HUES6 (cell line): ENCODE measurements at regions not wholly inside any gene's neighbourhood (a gene's known extent, or its start where the extent isn't known, plus 50 kb on each side); places are given as distances from the start of the nearest gene placed in this dataset.
"Not testable (repeated sequence)": the region's sequence is repeated elsewhere in the genome, so short reads cannot be mapped to it uniquely, and the experiment has no call there.

Experiments
- H3K27ac ChIP-seq: 2 replicates; pipeline ENCODE4 v1.7.0; 2013; ENCODE audit warnings: low read depth, mild to moderate bottlenecking, low read length, inconsistent platforms
- H3K27me3 ChIP-seq: 2 replicates; pipeline ENCODE4 v1.6.1; 2013; ENCODE audit warnings: low read length; ENCODE audit not compliant: control insufficient read depth, insufficient read depth
- H3K36me3 ChIP-seq: 2 replicates; pipeline ENCODE4 v1.6.1; 2013; ENCODE audit warnings: low read length; ENCODE audit not compliant: control insufficient read depth, insufficient read depth
- H3K4me1 ChIP-seq: 2 replicates; pipeline ENCODE4 v1.6.1; 2013; ENCODE audit warnings: low read length; ENCODE audit not compliant: control insufficient read depth, insufficient read depth
- H3K4me3 ChIP-seq: 2 replicates; pipeline ENCODE4 v1.5.1; 2013; ENCODE audit warnings: low read depth, low read length
- H3K9ac ChIP-seq: one replicate; pipeline ENCODE4 v1.6.1; 2013; ENCODE audit warnings: mild to moderate bottlenecking, low read length
- H3K9me3 ChIP-seq: 2 replicates; pipeline ENCODE4 v1.6.1; 2013; ENCODE audit warnings: low read depth, low read length; ENCODE audit not compliant: control insufficient read depth, insufficient read depth

GRCh38 chr14:104416383-104416782 is 163.2 kb upstream of the C14orf180 start:
- peaks cover 3% of the 10 kb centered on the region for H3K27me3 ChIP-seq

GRCh38 chr14:104419865-104420505 is 159.6 kb upstream of the C14orf180 start:
- no peaks in the 10 kb centered on the region for H3K36me3 ChIP-seq
- H3K9me3 ChIP-seq = no peaks in the 10 kb centered on the region
- H3K4me1 ChIP-seq = peaks cover 8% of the 10 kb centered on the region; the same call in 1 of the 2 replicates
- no peak overlapping the region for H3K9ac ChIP-seq
- peaks cover 6% of the 10 kb centered on the region for H3K27me3 ChIP-seq
- no peak overlapping the region for H3K4me3 ChIP-seq
- no peak overlapping the region for H3K27ac ChIP-seq

More at GRCh38 chr14:104416383-104416782, 163.2 kb upstream of the C14orf180 start:
- no peak overlapping the region for H3K27ac ChIP-seq
- no peaks in the 10 kb centered on the region for H3K36me3 ChIP-seq
- no peak overlapping the region for H3K4me3 ChIP-seq
- 0 out of 2 replicates have a peak, but pooled peaks cover 4% of the 10 kb centered on the region for H3K4me1 ChIP-seq
- no peaks in the 10 kb centered on the region for H3K9me3 ChIP-seq
- H3K9ac ChIP-seq = no peak overlapping the region

- H3K9ac ChIP-seq, H3K4me3 ChIP-seq, H3K4me1 ChIP-seq, H3K27me3 ChIP-seq, H3K27ac ChIP-seq, H3K9me3 ChIP-seq, H3K36me3 ChIP-seq: not testable (repeated sequence)
These were observed 159.0 kb upstream of the C14orf180 start for GRCh38 chr14:104420523-104420922.

- H3K36me3 ChIP-seq = no peaks in the 10 kb centered on the region
- H3K4me1 ChIP-seq = peaks cover 8% of the 10 kb centered on the region; the same call in 1 of the 2 replicates
These were observed 158.6 kb upstream of the C14orf180 start for GRCh38 chr14:104420990-104421389.

GRCh38 chr14:104421401-104421821 is 158.2 kb upstream of the C14orf180 start:
- no peaks in the 10 kb centered on the region for H3K9me3 ChIP-seq
- H3K36me3 ChIP-seq = no peaks in the 10 kb centered on the region
- H3K9ac ChIP-seq = no peak overlapping the region
- H3K27me3 ChIP-seq = peaks cover 4% of the 10 kb centered on the region
- peaks cover 8% of the 10 kb centered on the region; the same call in 1 of the 2 replicates for H3K4me1 ChIP-seq
- H3K27ac ChIP-seq = no peak overlapping the region
- H3K4me3 ChIP-seq = no peak overlapping the region

More at GRCh38 chr14:104420990-104421389, 158.6 kb upstream of the C14orf180 start:
- Histone ChIP-seq H3K9me3 (no peaks in the 10 kb centered on the region), H3K9ac (no peak overlapping the region), H3K4me3 (no peak overlapping the region), H3K27me3 (peaks cover 6% of the 10 kb centered on the region), H3K27ac (no peak overlapping the region)

GRCh38 chr14:104421892-104422828 is 157.4 kb upstream of the C14orf180 start:
- no peaks in the 10 kb centered on the region for H3K9me3 ChIP-seq
- H3K4me1 ChIP-seq = peaks cover 8% of the 10 kb centered on the region; the same call in 1 of the 2 replicates
- H3K36me3 ChIP-seq = no peaks in the 10 kb centered on the region
- H3K9ac ChIP-seq = no peak overlapping the region
- peaks cover 3% of the 10 kb centered on the region; the same call in 1 of the 2 replicates for H3K27me3 ChIP-seq
- H3K4me3 ChIP-seq = no peak overlapping the region
- H3K27ac ChIP-seq = no peak overlapping the region

GRCh38 chr14:104422837-104423681 is 156.5 kb upstream of the C14orf180 start:
- no peak overlapping the region for H3K4me3 ChIP-seq
- H3K9me3 ChIP-seq = no peaks in the 10 kb centered on the region
- H3K27ac ChIP-seq = no peak overlapping the region
- H3K27me3 ChIP-seq = peaks cover 3% of the 10 kb centered on the region; the same call in 1 of the 2 replicates
- no peak overlapping the region for H3K9ac ChIP-seq
- peaks cover 8% of the 10 kb centered on the region; the same call in 1 of the 2 replicates for H3K4me1 ChIP-seq
- no peaks in the 10 kb centered on the region for H3K36me3 ChIP-seq

- no peak overlapping the region for H3K9ac ChIP-seq
- peaks cover 7% of the 10 kb centered on the region; the same call in 1 of the 2 replicates for H3K4me1 ChIP-seq
- no peak overlapping the region for H3K4me3 ChIP-seq
- no peaks in the 10 kb centered on the region for H3K9me3 ChIP-seq
- peaks cover 3% of the 10 kb centered on the region; the same call in 1 of the 2 replicates for H3K27me3 ChIP-seq
- no peaks in the 10 kb centered on the region for H3K36me3 ChIP-seq
- H3K27ac ChIP-seq = no peak overlapping the region
These were observed 155.7 kb upstream of the C14orf180 start for GRCh38 chr14:104423701-104424405.

GRCh38 chr14:104424406-104425072 is 155.0 kb upstream of the C14orf180 start:
- no peaks in the 10 kb centered on the region for H3K36me3 ChIP-seq
- no peak overlapping the region for H3K9ac ChIP-seq
- peaks cover 3% of the 10 kb centered on the region; the same call in 1 of the 2 replicates for H3K4me1 ChIP-seq
- H3K27me3 ChIP-seq = peaks cover 3% of the 10 kb centered on the region; the same call in 1 of the 2 replicates
- H3K4me3 ChIP-seq = no peak overlapping the region
- H3K27ac ChIP-seq = no peak overlapping the region
- no peaks in the 10 kb centered on the region for H3K9me3 ChIP-seq
